HepG2 (cell line): ENCODE measurements at regions not wholly inside any gene's neighbourhood (a gene's known extent, or its start where the extent isn't known, plus 50 kb on each side); places are given as distances from the start of the nearest gene placed in this dataset.
A peak's percentile ranks its signal among the peaks of the same experiment; 100 is the strongest.

ENCODE experiments used
- CENPT ChIP-seq: sonication (generic); formaldehyde crosslinking; IDR thresholded peaks from 2 replicates; pipeline ENCODE4 v1.8.0; 2022; ENCODE audit warnings: low read depth, mild to moderate bottlenecking, moderate library complexity, missing genetic modification reagents
- FOXA1 ChIP-seq, 2 experiments: fragments of 450-650 bp in 1 of 2; sonication (generic) in 1 of 2; formaldehyde crosslinking in 1 of 2; IDR thresholded peaks; 2 replicates each; pipeline versions ENCODE4 v1.4.0 to v1.6.1; 2016 to 2020; ENCODE audit warnings: missing genetic modification reagents in 1 of 2
- FOXJ3 ChIP-seq: sonication (generic); formaldehyde crosslinking; IDR thresholded peaks from 2 replicates; pipeline ENCODE4 v1.4.0; 2020; ENCODE audit warnings: missing genetic modification reagents, mild to moderate bottlenecking, borderline replicate concordance
- KLF11 ChIP-seq: IDR thresholded peaks from 2 replicates; pipeline ENCODE4 v1.6.1; 2016; ENCODE audit warnings: missing compliant biosample characterization
- SALL1 ChIP-seq: sonication (generic); formaldehyde crosslinking; IDR thresholded peaks from 2 replicates; pipeline ENCODE4 v1.8.0; 2022; ENCODE audit warnings: mild to moderate bottlenecking, missing genetic modification reagents
- SMC3 ChIP-seq: IDR thresholded peaks from 2 replicates; pipeline ENCODE4 v1.6.1; 2011; ENCODE audit warnings: low read length, improper control_type of control experiment
- STAG1 ChIP-seq: sonication (generic); formaldehyde crosslinking; IDR thresholded peaks from 2 replicates; pipeline ENCODE4 v1.4.0; 2020; ENCODE audit warnings: missing genetic modification reagents
- TARDBP ChIP-seq: sonication (generic); formaldehyde crosslinking; IDR thresholded peaks from 2 replicates; pipeline ENCODE4 v1.8.0; 2022; ENCODE audit warnings: mild to moderate bottlenecking, missing genetic modification reagents
- TBX2 ChIP-seq: sonication (generic); formaldehyde crosslinking; IDR thresholded peaks from 2 replicates; pipeline ENCODE4 v1.5.0; 2020; ENCODE audit warnings: missing genetic modification reagents, mild to moderate bottlenecking, borderline replicate concordance
- TCF12 ChIP-seq, 2 experiments: fragments of 450-650 bp in 1 of 2; sonication (generic) in 1 of 2; formaldehyde crosslinking in 1 of 2; IDR thresholded peaks; 2 replicates each; pipeline versions ENCODE4 v1.6.1 to v1.8.0; 2017 to 2022; ENCODE audit warnings: antibody characterized with exemption in 1 of 2, mild to moderate bottlenecking in 1 of 2, missing genetic modification reagents in 1 of 2, moderate library complexity in 1 of 2
- XRCC5 ChIP-seq: fragments of 200-400 bp; formaldehyde crosslinking; optimal IDR thresholded peaks from 2 replicates; pipeline ENCODE3; 2017; ENCODE audit warnings: mild to moderate bottlenecking, low read length
- ZNF430 ChIP-seq: sonication (generic); formaldehyde crosslinking; IDR thresholded peaks from 2 replicates; pipeline ENCODE4 v1.9.0; 2021; ENCODE audit warnings: mild to moderate bottlenecking, missing genetic modification reagents
- ZNF558 ChIP-seq: sonication (generic); formaldehyde crosslinking; IDR thresholded peaks from 2 replicates; pipeline ENCODE4 v1.9.0; 2022; ENCODE audit warnings: mild to moderate bottlenecking, missing genetic modification reagents, borderline replicate concordance
- ZSCAN9 ChIP-seq: IDR thresholded peaks from 2 replicates; pipeline ENCODE4 v1.6.1; 2016; ENCODE audit warnings: borderline replicate concordance
- TF ChIP-seq, protein P1 (sequence below): sonication (generic); formaldehyde crosslinking; IDR thresholded peaks from 2 replicates; pipeline ENCODE4 v1.4.0; 2020; ENCODE audit warnings: low read depth, mild to moderate bottlenecking, missing genetic modification reagents
- TF ChIP-seq, protein P2 (sequence below): sonication (generic); formaldehyde crosslinking; IDR thresholded peaks from 2 replicates; pipeline ENCODE4 v1.4.0; 2020; ENCODE audit warnings: missing genetic modification reagents

DNA sequence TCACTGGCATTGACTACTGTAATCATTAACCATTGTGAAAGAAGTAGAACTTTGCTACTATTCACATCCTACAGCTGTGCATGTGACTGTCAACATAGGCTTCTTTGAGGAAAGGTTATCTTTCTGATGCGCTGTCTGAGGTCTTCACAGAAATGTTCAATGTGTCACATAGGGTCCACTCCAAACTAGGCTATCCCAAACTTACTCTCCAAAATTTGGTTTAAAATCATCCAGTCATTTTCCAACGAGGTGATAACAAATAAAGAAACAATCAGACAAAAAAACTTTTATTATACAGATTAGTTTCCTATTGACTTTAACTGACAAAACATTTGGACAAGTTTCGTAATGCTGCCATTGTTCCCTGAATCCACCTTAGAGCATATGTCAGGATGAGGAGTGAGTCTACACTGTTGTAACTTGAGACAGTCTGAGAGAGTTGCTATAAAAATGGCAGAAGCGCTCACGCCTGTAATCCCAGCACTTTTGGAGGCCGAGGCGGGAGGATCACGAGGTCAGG is 511.6 kb downstream of the PLOD2 start (continued):
- no peak for TF ChIP-seq FOXA1 (IDR thresholded peaks at IDR 0.05)
- peak; percentile 89 for TF ChIP-seq FOXA1 (CRISPR knock-in tag; IDR thresholded peaks at IDR 0.05)
- no peak for TF ChIP-seq TARDBP
- TF ChIP-seq XRCC5: no peak
- TF ChIP-seq FOXJ3 (CRISPR knock-in tag): peak; percentile 84; the same call in 1 of the 2 replicates
- TF ChIP-seq, protein P1, sequence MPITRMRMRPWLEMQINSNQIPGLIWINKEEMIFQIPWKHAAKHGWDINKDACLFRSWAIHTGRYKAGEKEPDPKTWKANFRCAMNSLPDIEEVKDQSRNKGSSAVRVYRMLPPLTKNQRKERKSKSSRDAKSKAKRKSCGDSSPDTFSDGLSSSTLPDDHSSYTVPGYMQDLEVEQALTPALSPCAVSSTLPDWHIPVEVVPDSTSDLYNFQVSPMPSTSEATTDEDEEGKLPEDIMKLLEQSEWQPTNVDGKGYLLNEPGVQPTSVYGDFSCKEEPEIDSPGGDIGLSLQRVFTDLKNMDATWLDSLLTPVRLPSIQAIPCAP (CRISPR knock-in tag): no peak
- peak; percentile 50; the same call in 1 of the 2 replicates for TF ChIP-seq TBX2 (CRISPR knock-in tag)
- no peak for TF ChIP-seq ZNF558 (CRISPR knock-in tag)
- TF ChIP-seq SMC3: no peak
- TF ChIP-seq TCF12 (IDR thresholded peaks at IDR 0.05): no peak
- no peak for TF ChIP-seq TCF12 (CRISPR knock-in tag; IDR thresholded peaks at IDR 0.05)
- no peak for TF ChIP-seq CENPT (CRISPR knock-in tag)
- no peak for TF ChIP-seq KLF11 (CRISPR knock-in tag)
- no peak for TF ChIP-seq ZSCAN9 (CRISPR knock-in tag)
- no peak for TF ChIP-seq STAG1 (CRISPR knock-in tag)
- TF ChIP-seq, protein P2, sequence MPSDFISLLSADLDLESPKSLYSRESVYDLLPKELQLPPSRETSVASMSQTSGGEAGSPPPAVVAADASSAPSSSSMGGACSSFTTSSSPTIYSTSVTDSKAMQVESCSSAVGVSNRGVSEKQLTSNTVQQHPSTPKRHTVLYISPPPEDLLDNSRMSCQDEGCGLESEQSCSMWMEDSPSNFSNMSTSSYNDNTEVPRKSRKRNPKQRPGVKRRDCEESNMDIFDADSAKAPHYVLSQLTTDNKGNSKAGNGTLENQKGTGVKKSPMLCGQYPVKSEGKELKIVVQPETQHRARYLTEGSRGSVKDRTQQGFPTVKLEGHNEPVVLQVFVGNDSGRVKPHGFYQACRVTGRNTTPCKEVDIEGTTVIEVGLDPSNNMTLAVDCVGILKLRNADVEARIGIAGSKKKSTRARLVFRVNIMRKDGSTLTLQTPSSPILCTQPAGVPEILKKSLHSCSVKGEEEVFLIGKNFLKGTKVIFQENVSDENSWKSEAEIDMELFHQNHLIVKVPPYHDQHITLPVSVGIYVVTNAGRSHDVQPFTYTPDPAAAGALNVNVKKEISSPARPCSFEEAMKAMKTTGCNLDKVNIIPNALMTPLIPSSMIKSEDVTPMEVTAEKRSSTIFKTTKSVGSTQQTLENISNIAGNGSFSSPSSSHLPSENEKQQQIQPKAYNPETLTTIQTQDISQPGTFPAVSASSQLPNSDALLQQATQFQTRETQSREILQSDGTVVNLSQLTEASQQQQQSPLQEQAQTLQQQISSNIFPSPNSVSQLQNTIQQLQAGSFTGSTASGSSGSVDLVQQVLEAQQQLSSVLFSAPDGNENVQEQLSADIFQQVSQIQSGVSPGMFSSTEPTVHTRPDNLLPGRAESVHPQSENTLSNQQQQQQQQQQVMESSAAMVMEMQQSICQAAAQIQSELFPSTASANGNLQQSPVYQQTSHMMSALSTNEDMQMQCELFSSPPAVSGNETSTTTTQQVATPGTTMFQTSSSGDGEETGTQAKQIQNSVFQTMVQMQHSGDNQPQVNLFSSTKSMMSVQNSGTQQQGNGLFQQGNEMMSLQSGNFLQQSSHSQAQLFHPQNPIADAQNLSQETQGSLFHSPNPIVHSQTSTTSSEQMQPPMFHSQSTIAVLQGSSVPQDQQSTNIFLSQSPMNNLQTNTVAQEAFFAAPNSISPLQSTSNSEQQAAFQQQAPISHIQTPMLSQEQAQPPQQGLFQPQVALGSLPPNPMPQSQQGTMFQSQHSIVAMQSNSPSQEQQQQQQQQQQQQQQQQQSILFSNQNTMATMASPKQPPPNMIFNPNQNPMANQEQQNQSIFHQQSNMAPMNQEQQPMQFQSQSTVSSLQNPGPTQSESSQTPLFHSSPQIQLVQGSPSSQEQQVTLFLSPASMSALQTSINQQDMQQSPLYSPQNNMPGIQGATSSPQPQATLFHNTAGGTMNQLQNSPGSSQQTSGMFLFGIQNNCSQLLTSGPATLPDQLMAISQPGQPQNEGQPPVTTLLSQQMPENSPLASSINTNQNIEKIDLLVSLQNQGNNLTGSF (CRISPR knock-in tag): no peak
- no peak for TF ChIP-seq ZNF430
- peak; percentile 52; the same call in 1 of the 2 replicates for TF ChIP-seq SALL1 (CRISPR knock-in tag)
